GM21576 (cell line): ENCODE measurements at regions not wholly inside any gene's neighbourhood (a gene's known extent, or its start where the extent isn't known, plus 50 kb on each side); places are given as distances from the start of the nearest gene placed in this dataset.
"Not testable (repeated sequence)": the region's sequence is repeated elsewhere in the genome, so short reads cannot be mapped to it uniquely, and the experiment has no call there.

Source experiments
- ATAC-seq: cut with Tn5 transposase; IDR thresholded peaks from one replicate; pipeline ENCODE4 v1.9.1; 2021; ENCODE audit warnings: mild to moderate bottlenecking, moderate library complexity; ENCODE audit not compliant: unreplicated experiment

DNA sequence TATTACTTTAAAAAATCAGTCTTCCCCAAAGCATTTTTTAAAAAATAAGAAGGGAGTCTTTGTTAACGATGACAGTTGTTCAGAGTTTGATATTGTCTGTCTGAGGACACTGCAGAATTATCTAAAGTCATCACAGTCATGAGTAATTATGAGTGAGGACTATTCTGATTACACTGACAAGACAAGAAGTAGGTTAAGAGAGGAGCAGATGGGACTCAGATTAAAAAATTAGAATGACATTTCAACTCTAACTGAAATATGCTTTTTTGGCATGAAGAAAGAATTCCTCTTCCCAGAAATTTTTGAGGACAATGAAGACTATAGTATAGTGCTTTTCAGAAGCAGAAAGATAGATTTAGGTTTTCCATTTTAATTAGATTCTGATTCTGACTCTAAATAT, 456.5 kb downstream of the EPHA7 start:
- no peak for ATAC-seq

- ATAC-seq, result not testable (repeated sequence)
Observed at GRCh38 chr6:92952111-92952510, 467.2 kb downstream of the EPHA7 start.

GRCh38 chr6:92945799-92946198, 473.6 kb downstream of the EPHA7 start:
- ATAC-seq, result no peak

- no peak for ATAC-seq
Observed at GRCh38 chr6:92944132-92944531, 475.2 kb downstream of the EPHA7 start.

- no peak for ATAC-seq
Observed at GRCh38 chr6:92942549-92942948, 476.8 kb downstream of the EPHA7 start.

DNA sequence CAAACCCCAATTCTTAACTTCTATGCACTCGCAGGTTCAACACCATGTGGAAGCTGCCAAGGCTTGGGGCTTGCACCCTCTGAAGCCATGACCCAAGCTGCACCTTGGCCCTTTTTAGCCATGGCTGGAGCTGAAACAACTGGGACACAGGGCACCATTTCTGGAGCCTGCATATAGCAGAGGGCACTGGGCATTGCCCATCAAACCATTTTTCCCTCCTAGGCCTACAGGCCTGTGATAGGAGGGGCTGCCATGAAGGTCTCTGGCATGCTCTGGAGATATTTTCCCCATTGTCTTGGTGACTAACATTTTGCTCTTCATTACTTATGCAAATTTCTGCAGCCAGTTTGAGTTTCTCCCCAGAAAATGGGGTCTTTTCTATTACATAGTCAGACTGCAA, 484.7 kb downstream of the EPHA7 start:
- ATAC-seq, result no peak

DNA sequence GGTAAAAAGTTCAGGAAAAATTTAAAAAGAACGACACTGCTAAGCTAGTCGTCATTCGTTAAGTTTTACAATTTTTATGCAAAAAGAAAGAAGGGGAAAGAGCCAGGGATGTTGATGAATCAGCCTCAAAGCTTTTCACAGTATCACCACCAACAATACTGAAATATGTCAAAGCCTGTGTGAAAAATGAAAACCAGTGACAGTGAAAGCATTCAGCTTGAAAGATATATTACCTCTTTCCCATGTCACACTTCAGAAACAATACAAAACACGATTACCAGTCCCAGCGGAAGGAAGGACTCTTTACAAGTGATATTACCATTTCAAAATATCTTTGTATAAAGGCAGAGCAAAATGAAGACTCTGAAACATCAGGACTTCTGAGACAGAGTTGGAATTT, 489.2 kb downstream of the EPHA7 start:
- no peak for ATAC-seq

DNA sequence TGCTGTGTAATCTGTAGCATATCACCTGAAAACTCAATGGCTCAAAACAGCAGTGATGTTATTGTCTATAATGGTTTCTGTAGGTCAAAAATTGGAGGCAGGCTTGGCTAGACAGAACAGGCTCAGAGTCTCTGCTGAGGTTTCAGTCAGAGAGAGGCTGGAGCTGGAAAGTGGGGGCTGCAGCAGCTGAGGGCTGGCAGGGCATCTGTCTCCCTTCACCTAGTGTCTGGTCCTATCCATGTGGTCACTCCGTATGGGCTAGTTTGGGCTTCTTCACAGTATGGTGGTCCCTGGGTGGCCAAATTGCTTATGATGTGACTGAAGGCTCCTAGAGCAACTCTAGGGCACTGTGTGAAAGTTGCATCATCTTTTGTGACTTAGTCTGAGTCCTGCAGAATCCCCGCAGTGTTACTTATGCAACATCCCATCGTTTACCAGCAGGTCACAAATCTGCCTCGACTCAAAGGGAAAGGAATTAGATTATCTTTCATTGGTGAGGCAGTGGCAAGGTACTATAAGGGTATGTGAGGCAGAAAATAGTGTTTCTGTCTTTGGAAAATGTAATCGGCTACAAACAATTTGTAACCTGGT, 497.0 kb downstream of the EPHA7 start:
- no peak for ATAC-seq

- ATAC-seq, result no peak
Observed at GRCh38 chr6:92915466-92915865, 503.9 kb downstream of the EPHA7 start.

DNA sequence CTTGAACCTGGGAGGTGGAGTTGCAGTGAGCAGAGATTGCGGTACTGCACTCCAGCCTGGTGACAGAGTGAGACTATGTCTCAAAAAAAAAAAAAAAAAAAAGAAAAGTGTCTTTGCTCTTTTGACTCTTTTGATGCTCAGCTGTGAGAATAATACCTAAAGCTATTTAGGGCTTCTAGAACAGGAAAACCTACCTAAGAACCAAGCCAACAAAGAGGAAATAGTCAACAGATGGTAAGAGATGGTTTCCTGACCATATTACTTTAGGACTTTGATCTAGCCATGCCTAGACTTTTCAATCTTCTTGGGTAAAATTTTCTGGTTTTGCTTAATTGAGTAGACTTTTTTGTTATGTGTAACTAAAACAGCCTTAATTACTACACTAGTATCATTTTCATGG, 508.1 kb downstream of the EPHA7 start:
- ATAC-seq, result no peak

DNA sequence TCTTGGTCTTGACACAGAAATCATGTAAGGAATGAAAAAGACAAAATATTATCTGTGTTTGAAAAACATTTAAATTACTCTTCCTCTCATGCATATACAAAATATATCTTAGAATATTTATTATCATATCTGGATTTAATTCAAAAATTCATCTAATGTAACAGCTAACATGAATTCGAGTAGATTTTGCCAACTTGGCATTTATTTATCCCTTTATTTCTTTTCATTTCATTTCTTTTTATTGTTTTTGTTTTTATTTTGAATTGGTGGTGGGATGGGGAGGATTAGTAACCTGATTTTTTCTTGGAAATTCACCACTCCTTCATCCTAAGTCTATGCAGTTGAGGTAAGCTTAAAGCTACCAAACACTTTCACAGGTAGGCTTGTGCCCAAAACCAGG, 508.7 kb downstream of the EPHA7 start:
- ATAC-seq, result no peak

DNA sequence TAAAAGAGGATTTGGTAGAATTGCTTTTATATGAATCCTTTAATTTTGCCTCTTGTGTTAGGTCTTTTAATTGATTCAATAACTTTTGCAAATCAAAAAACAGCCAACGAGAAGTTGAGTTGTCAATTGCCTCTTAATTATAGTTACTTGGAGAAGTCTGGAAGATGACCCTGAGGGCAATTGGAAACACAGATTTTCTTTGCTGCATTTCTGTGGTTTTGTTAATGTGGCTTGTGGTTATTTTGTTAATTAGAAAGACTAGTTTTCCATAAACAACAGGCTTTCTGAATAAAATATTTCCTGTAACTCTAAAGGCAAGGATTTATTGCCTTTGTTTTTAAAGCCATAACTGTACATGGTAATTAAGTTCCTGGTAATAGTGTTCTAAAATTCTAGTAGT, 513.0 kb downstream of the EPHA7 start:
- ATAC-seq, result no peak

- no peak for ATAC-seq
Observed at GRCh38 chr6:92893741-92894140, 525.6 kb downstream of the EPHA7 start.

- ATAC-seq, result no peak
Observed at GRCh38 chr6:92892626-92893170, 526.7 kb downstream of the EPHA7 start.

- no peak for ATAC-seq
Observed at GRCh38 chr6:92888316-92888715, 531.0 kb downstream of the EPHA7 start.

GRCh38 chr6:92887871-92888270, 531.5 kb downstream of the EPHA7 start:
- ATAC-seq, result no peak

GRCh38 chr6:92879526-92879925, 539.8 kb downstream of the EPHA7 start:
- no peak for ATAC-seq

- no peak for ATAC-seq
Observed at GRCh38 chr6:92864966-92865555, 554.3 kb downstream of the EPHA7 start.

DNA sequence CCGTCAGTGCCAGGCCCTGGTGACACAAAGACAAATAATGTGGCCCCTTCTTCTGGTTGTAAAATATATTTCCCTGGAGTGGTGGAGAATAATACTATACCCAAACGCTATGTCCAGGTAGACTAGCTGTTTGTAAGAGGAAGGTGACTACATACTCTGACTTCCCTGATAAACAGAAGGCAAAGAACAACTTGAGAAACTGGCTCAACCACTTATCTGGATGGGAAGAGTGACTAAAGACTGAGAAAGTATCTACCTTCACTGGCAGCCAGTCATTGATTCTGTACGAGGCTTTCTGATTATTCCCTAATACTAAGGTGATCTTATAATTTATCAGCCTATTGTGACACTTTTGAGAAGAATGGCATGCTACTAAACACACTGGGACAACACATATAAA, 569.7 kb downstream of the EPHA7 start:
- no peak for ATAC-seq

DNA sequence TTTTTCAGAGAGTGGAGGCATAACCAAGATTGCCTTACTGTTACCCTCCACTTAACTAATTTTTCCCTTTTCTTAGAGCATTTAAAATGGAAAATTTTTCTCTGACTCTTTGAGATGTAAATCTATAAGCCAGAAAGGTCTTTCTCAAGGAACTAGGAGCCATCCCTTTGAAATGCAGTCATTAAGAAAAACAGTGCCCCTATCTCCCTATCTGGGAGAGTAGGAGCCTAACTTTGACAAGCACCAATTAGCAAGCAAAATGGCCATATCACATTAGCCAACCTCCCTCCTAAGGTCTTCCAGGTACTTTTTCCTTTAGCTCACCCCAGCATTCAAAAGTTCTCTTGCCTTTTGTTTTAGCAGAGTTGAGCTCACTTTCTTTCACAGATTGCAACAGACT, 570.5 kb downstream of the EPHA7 start:
- no peak for ATAC-seq

GRCh38 chr6:92848459-92848858, 570.9 kb downstream of the EPHA7 start:
- no peak for ATAC-seq

GRCh38 chr6:92847988-92848387, 571.4 kb downstream of the EPHA7 start:
- ATAC-seq, result no peak
